ENCODE measurements at regions not wholly inside any gene's neighbourhood (a gene's known extent, or its start where the extent isn't known, plus 50 kb on each side); places are given as distances from the start of the nearest gene placed in this dataset.

GRCh38 chr6:134520181-134521115, 202.5 kb upstream of the SGK1 start:
- no peak for DNase-seq

- DNase-seq = peak; percentile 53
Observed at GRCh38 chr6:134519465-134519864, 201.6 kb upstream of the SGK1 start.

- DNase-seq = no peak
Observed at GRCh38 chr6:134517868-134518267, 200.0 kb upstream of the SGK1 start.

GRCh38 chr6:134517145-134517658, 199.3 kb upstream of the SGK1 start:
- DNase-seq = no peak

GRCh38 chr6:134516582-134516981, 198.7 kb upstream of the SGK1 start:
- DNase-seq = no peak

GRCh38 chr6:134515986-134516385, 198.1 kb upstream of the SGK1 start:
- DNase-seq = no peak

- DNase-seq = no peak
Observed at GRCh38 chr6:134512981-134513391, 195.1 kb upstream of the SGK1 start.

- no peak for DNase-seq
Observed at GRCh38 chr6:134511984-134512683, 194.2 kb upstream of the SGK1 start.

GRCh38 chr6:134510920-134511319, 193.0 kb upstream of the SGK1 start:
- DNase-seq = no peak

- no peak for DNase-seq
Observed at GRCh38 chr6:134510142-134510541, 192.2 kb upstream of the SGK1 start.

GRCh38 chr6:134508862-134509498, 191.1 kb upstream of the SGK1 start:
- DNase-seq = no peak

GRCh38 chr6:134506162-134506561, 188.2 kb upstream of the SGK1 start:
- no peak for DNase-seq

- no peak for DNase-seq
Observed at GRCh38 chr6:134503585-134504281, 185.8 kb upstream of the SGK1 start.

- no peak for DNase-seq
Observed at GRCh38 chr6:134502614-134503549, 185.0 kb upstream of the SGK1 start.

GRCh38 chr6:134495890-134496248, 178.0 kb upstream of the SGK1 start:
- no peak for DNase-seq

- no peak for DNase-seq
Observed at GRCh38 chr6:134495203-134495889, 177.4 kb upstream of the SGK1 start.

GRCh38 chr6:134493789-134494188, 175.9 kb upstream of the SGK1 start:
- DNase-seq = no peak

- no peak for DNase-seq
Observed at GRCh38 chr6:134491477-134491876, 173.6 kb upstream of the SGK1 start.

- DNase-seq = no peak
Observed at GRCh38 chr6:134482593-134483270, 164.8 kb upstream of the SGK1 start.

GRCh38 chr6:134481966-134482365, 164.1 kb upstream of the SGK1 start:
- no peak for DNase-seq
